ENCODE measurements at regions not wholly inside any gene's neighbourhood (a gene's known extent, or its start where the extent isn't known, plus 50 kb on each side); places are given as distances from the start of the nearest gene placed in this dataset.

- Histone ChIP-seq H3K27ac (replicated peaks; ENCODE audit: low read length) (no peak overlapping the region), H3K9me3 (replicated peaks in 1 of 2; ENCODE audit: control insufficient read depth in 2 of 2, insufficient read depth in 1 of 2, low read depth in 1 of 2, low read length in 2 of 2) (peaks cover 0 to 1% of the 10 kb centered on the region in 2 donors), H2BK5ac (ENCODE audit: low read length) (no peak overlapping the region), H2AFZ (ENCODE audit: low read length) (no peak overlapping the region), H3K4me1 (ENCODE audit: control insufficient read depth in 2 of 2, insufficient read depth in 1 of 2, low read depth in 1 of 2, low read length in 2 of 2) (no peaks in the 10 kb centered on the region), H2AK5ac (ENCODE audit: low read depth, low read length) (no peak overlapping the region), H3K9ac (ENCODE audit: low read depth, low read length, poor library complexity) (no peak overlapping the region), H3K36me3 (replicated peaks in 1 of 2; ENCODE audit: control insufficient read depth in 2 of 2, insufficient read depth in 2 of 2, low read length in 2 of 2) (no peaks in the 10 kb centered on the region), H4K8ac (ENCODE audit: low read depth, low read length) (no peak overlapping the region), H3K18ac (ENCODE audit: low read length) (no peak overlapping the region), H3K14ac (ENCODE audit: low read length) (no peak overlapping the region), H3K4me2 (ENCODE audit: insufficient read depth, low read length, poor library complexity, severe bottlenecking) (no peak overlapping the region), H3K27me3 (ENCODE audit: control insufficient read depth in 3 of 3, insufficient read depth in 3 of 3, low read depth in 1 of 3, low read length in 3 of 3) (no peaks in the 10 kb centered on the region), H3K4me3 (ENCODE audit: low read length in 2 of 2) (no peak overlapping the region), H3K23ac (ENCODE audit: low read depth, low read length, poor library complexity) (no peak overlapping the region), H2BK120ac (ENCODE audit: low read depth, low read length) (no peak overlapping the region), H4K91ac (ENCODE audit: low read depth, low read length, poor library complexity) (no peak overlapping the region), H2BK15ac (ENCODE audit: low read length) (no peak overlapping the region), H3K79me1 (ENCODE audit: low read depth, low read length) (no peaks in the 10 kb centered on the region), H2BK12ac (ENCODE audit: low read length) (no peak overlapping the region), H3K4ac (ENCODE audit: low read length) (no peak overlapping the region)
- no CpG with 5 or more reads among the region's 3 CpGs for WGBS, 2 donors (ENCODE audit: extremely low coverage in 2 of 2, insufficient read length in 2 of 2, insufficient replicate concordance in 1 of 2)
- no peak for DNase-seq (ENCODE audit: low spot score)
These were observed 123.7 kb downstream of the CHD9NB start for GRCh38 chr16:52928955-52929354.

- Histone ChIP-seq H3K79me1 (ENCODE audit: low read depth, low read length) (no peaks in the 10 kb centered on the region), H3K14ac (ENCODE audit: low read length) (no peak overlapping the region), H3K4me2 (ENCODE audit: insufficient read depth, low read length, poor library complexity, severe bottlenecking) (no peak overlapping the region), H3K4ac (ENCODE audit: low read length) (no peak overlapping the region), H3K18ac (ENCODE audit: low read length) (no peak overlapping the region), H4K91ac (ENCODE audit: low read depth, low read length, poor library complexity) (no peak overlapping the region), H3K27ac (replicated peaks; ENCODE audit: low read length) (no peak overlapping the region), H3K4me1 (ENCODE audit: control insufficient read depth in 2 of 2, insufficient read depth in 1 of 2, low read depth in 1 of 2, low read length in 2 of 2) (no peaks in the 10 kb centered on the region), H2BK15ac (ENCODE audit: low read length) (no peak overlapping the region), H2AK5ac (ENCODE audit: low read depth, low read length) (no peak overlapping the region), H3K27me3 (ENCODE audit: control insufficient read depth in 3 of 3, insufficient read depth in 3 of 3, low read depth in 1 of 3, low read length in 3 of 3) (no peaks in the 10 kb centered on the region), H3K9me3 (replicated peaks in 1 of 2; ENCODE audit: control insufficient read depth in 2 of 2, insufficient read depth in 1 of 2, low read depth in 1 of 2, low read length in 2 of 2) (no peaks in the 10 kb centered on the region), H2AFZ (ENCODE audit: low read length) (no peak overlapping the region), H2BK120ac (ENCODE audit: low read depth, low read length) (no peak overlapping the region), H3K9ac (ENCODE audit: low read depth, low read length, poor library complexity) (no peak overlapping the region), H3K4me3 (ENCODE audit: low read length in 2 of 2) (no peak overlapping the region), H2BK12ac (ENCODE audit: low read length) (no peak overlapping the region), H3K23ac (ENCODE audit: low read depth, low read length, poor library complexity) (no peak overlapping the region), H3K36me3 (replicated peaks in 1 of 2; ENCODE audit: control insufficient read depth in 2 of 2, insufficient read depth in 2 of 2, low read length in 2 of 2) (no peaks in the 10 kb centered on the region), H4K8ac (ENCODE audit: low read depth, low read length) (no peak overlapping the region), H2BK5ac (ENCODE audit: low read length) (no peak overlapping the region)
- WGBS, 2 donors (ENCODE audit: extremely low coverage in 2 of 2, insufficient read length in 2 of 2, insufficient replicate concordance in 1 of 2): no CpG with 5 or more reads among the region's 4 CpGs
- DNase-seq (ENCODE audit: low spot score): no peak
These were observed 127.6 kb downstream of the CHD9NB start for GRCh38 chr16:52925143-52925542.

- H2AK5ac ChIP-seq (ENCODE audit: low read depth, low read length): no peak overlapping the region
- no peak for DNase-seq (ENCODE audit: low spot score)
- no CpG with 5 or more reads among the region's 4 CpGs for WGBS, 2 donors (ENCODE audit: extremely low coverage in 2 of 2, insufficient read length in 2 of 2, insufficient replicate concordance in 1 of 2)
- H2BK5ac ChIP-seq (ENCODE audit: low read length): no peak overlapping the region
- H2BK15ac ChIP-seq (ENCODE audit: low read length): no peak overlapping the region
- H3K23ac ChIP-seq (ENCODE audit: low read depth, low read length, poor library complexity): no peak overlapping the region
- no peak overlapping the region for H3K9ac ChIP-seq (ENCODE audit: low read depth, low read length, poor library complexity)
- H3K4me2 ChIP-seq (ENCODE audit: insufficient read depth, low read length, poor library complexity, severe bottlenecking): no peak overlapping the region
- H3K4me3 ChIP-seq (ENCODE audit: low read length in 2 of 2): no peak overlapping the region
- no peaks in the 10 kb centered on the region for H3K79me1 ChIP-seq (ENCODE audit: low read depth, low read length)
- H2BK12ac ChIP-seq (ENCODE audit: low read length): no peak overlapping the region
- no peak overlapping the region for H3K14ac ChIP-seq (ENCODE audit: low read length)
- H3K27ac ChIP-seq (replicated peaks; ENCODE audit: low read length): no peak overlapping the region
- H4K8ac ChIP-seq (ENCODE audit: low read depth, low read length): no peak overlapping the region
- no peaks in the 10 kb centered on the region for H3K9me3 ChIP-seq (replicated peaks in 1 of 2; ENCODE audit: control insufficient read depth in 2 of 2, insufficient read depth in 1 of 2, low read depth in 1 of 2, low read length in 2 of 2)
- H2BK120ac ChIP-seq (ENCODE audit: low read depth, low read length): no peak overlapping the region
- H3K4me1 ChIP-seq (ENCODE audit: control insufficient read depth in 2 of 2, insufficient read depth in 1 of 2, low read depth in 1 of 2, low read length in 2 of 2): no peaks in the 10 kb centered on the region
- H3K27me3 ChIP-seq (ENCODE audit: control insufficient read depth in 3 of 3, insufficient read depth in 3 of 3, low read depth in 1 of 3, low read length in 3 of 3): no peaks in the 10 kb centered on the region
- no peaks in the 10 kb centered on the region for H3K36me3 ChIP-seq (replicated peaks in 1 of 2; ENCODE audit: control insufficient read depth in 2 of 2, insufficient read depth in 2 of 2, low read length in 2 of 2)
- no peak overlapping the region for H2AFZ ChIP-seq (ENCODE audit: low read length)
- H3K4ac ChIP-seq (ENCODE audit: low read length): no peak overlapping the region
- H3K18ac ChIP-seq (ENCODE audit: low read length): no peak overlapping the region
- H4K91ac ChIP-seq (ENCODE audit: low read depth, low read length, poor library complexity): no peak overlapping the region
These were observed 128.5 kb downstream of the CHD9NB start for GRCh38 chr16:52924162-52924561.

GRCh38 chr16:52921104-52921503, 131.6 kb downstream of the CHD9NB start:
- Histone ChIP-seq H3K4ac (ENCODE audit: low read length) (no peak overlapping the region), H3K4me3 (ENCODE audit: low read length in 2 of 2) (no peak overlapping the region), H3K79me1 (ENCODE audit: low read depth, low read length) (no peaks in the 10 kb centered on the region), H3K9ac (ENCODE audit: low read depth, low read length, poor library complexity) (no peak overlapping the region), H3K4me2 (ENCODE audit: insufficient read depth, low read length, poor library complexity, severe bottlenecking) (no peak overlapping the region), H3K18ac (ENCODE audit: low read length) (no peak overlapping the region), H3K23ac (ENCODE audit: low read depth, low read length, poor library complexity) (no peak overlapping the region), H2BK5ac (ENCODE audit: low read length) (no peak overlapping the region), H2BK12ac (ENCODE audit: low read length) (no peak overlapping the region), H3K36me3 (replicated peaks in 1 of 2; ENCODE audit: control insufficient read depth in 2 of 2, insufficient read depth in 2 of 2, low read length in 2 of 2) (no peaks in the 10 kb centered on the region), H4K8ac (ENCODE audit: low read depth, low read length) (no peak overlapping the region), H2AK5ac (ENCODE audit: low read depth, low read length) (no peak overlapping the region), H3K9me3 (replicated peaks in 1 of 2; ENCODE audit: control insufficient read depth in 2 of 2, insufficient read depth in 1 of 2, low read depth in 1 of 2, low read length in 2 of 2) (no peaks in the 10 kb centered on the region), H3K27me3 (ENCODE audit: control insufficient read depth in 3 of 3, insufficient read depth in 3 of 3, low read depth in 1 of 3, low read length in 3 of 3) (no peaks in the 10 kb centered on the region), H3K27ac (replicated peaks; ENCODE audit: low read length) (no peak overlapping the region), H2AFZ (ENCODE audit: low read length) (no peak overlapping the region), H3K14ac (ENCODE audit: low read length) (no peak overlapping the region), H3K4me1 (ENCODE audit: control insufficient read depth in 2 of 2, insufficient read depth in 1 of 2, low read depth in 1 of 2, low read length in 2 of 2) (no peaks in the 10 kb centered on the region), H4K91ac (ENCODE audit: low read depth, low read length, poor library complexity) (no peak overlapping the region), H2BK120ac (ENCODE audit: low read depth, low read length) (no peak overlapping the region), H2BK15ac (ENCODE audit: low read length) (no peak overlapping the region)
- no peak for DNase-seq (ENCODE audit: low spot score)
- WGBS, 2 donors (ENCODE audit: extremely low coverage in 2 of 2, insufficient read length in 2 of 2, insufficient replicate concordance in 1 of 2): no CpG with 5 or more reads among the region's 8 CpGs

All from neuronal stem cell (in vitro differentiated cells).